CD4-positive, alpha-beta T cell treated with Interleukin-21 for 1 hour (primary cell): ENCODE measurements at regions not wholly inside any gene's neighbourhood (a gene's known extent, or its start where the extent isn't known, plus 50 kb on each side); places are given as distances from the start of the nearest gene placed in this dataset.

Source experiments
- DNase-seq: peaks from one replicate; pipeline ENCODE4 v3.0.0-alpha.2; 2020

GRCh38 chr18:77668219-77668618 lies 418.6 kb downstream of the GALR1 start:
- DNase-seq: no peak

DNA sequence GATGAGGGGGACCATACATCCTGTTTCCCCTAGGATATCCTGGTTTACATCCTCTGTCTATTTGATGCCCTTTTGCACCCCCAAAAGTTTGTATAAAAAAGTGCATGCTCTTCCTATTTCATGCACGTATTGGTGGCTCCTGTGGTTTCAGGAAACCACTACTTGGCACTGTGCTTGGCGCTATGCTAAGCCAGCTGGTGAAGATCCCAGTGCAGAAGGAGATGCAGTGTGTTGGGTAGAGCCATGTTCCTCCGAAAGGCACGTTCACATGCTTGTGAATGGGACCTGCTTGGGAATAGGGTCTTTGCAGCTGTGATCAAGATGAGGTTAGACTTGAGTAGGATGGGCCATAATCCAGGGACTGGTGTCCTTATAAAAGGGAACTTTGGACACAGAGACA lies 419.7 kb downstream of the GALR1 start:
- DNase-seq: no peak

- no peak for DNase-seq
Measured at GRCh38 chr18:77671456-77672167, 422.0 kb downstream of the GALR1 start.

DNA sequence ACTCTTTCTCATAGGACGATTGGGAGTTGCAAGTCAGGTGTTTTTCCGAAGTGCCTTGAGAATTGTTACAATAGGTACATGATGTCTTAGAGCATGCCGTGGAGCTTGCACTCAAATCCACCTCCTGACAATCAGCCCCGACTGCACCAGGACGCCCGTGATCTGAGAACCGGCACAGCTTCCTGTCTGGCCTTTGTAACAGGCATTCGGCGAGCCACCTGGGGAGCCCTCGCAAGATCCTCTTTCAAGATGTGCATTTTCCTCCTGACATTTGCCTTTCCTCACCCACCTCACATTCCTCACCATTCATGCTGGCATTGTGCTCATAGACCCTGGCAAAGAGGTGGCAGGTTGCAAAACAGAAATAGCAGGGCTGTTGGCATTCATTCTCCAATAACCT lies 427.3 kb downstream of the GALR1 start:
- DNase-seq: no peak

DNA sequence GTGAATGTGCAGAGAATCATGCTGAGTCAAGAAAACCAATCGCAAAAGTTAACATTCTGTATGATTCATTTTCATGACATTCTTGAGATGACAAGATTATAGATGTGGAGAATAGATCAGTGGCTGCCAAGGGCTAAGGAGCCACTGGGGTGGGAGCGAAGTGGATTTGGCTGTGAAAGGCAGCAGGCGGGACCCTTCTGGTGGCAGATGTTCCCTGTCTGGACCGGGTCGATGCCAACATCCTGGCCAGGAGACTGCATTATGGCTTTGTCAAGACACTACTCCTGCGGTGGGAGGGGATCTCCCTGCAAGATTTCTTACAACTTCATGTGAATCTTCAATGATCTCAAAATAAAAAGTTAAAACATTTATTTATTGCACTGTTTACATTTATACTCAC lies 427.9 kb downstream of the GALR1 start:
- no peak for DNase-seq

DNA sequence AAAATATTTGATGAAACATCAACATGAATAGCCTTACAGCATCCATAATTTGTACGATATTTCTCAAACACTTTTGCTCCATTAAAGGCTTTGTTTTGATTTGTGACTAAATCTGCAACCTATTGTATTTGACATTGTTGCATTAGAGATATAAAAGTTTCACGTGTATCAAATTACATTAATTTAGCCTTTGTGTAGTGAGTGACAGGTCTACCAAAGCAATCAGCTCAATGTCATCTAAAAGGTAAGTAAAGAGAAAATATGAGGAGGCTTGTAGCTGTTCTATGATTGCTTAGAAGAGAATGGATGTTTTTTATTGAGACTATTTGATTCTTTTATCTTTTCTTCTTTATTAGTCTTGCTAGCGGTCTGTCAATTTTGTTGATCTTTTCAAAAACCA lies 430.2 kb downstream of the GALR1 start:
- DNase-seq: no peak

- no peak for DNase-seq
Measured at GRCh38 chr18:77700051-77700450, 450.4 kb downstream of the GALR1 start.

GRCh38 chr18:77701977-77702376 lies 452.3 kb downstream of the GALR1 start:
- DNase-seq: no peak

GRCh38 chr18:77702686-77703085 lies 453.0 kb downstream of the GALR1 start:
- peak; percentile 8 for DNase-seq

DNA sequence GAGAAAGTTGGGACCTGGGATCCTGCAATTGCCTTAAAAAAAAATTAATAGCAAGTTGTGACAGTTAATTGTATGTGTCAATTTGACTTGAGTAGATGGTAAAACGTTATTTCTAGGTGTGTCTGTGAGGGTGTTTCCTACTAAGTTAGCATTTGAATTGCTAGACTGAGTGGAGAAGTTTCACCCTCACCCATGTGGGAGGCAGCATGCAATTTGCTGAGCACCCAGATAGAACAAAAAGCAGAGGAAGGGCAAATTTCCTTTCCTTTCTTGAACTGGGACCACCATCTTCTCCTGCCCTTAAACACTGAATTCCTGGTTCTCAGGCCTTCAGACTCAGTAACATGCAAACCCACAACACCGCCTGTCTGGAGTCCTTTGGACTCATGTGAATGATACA lies 455.7 kb downstream of the GALR1 start:
- DNase-seq: no peak

- no peak for DNase-seq
Measured at GRCh38 chr18:77708826-77709506, 459.3 kb downstream of the GALR1 start.

DNA sequence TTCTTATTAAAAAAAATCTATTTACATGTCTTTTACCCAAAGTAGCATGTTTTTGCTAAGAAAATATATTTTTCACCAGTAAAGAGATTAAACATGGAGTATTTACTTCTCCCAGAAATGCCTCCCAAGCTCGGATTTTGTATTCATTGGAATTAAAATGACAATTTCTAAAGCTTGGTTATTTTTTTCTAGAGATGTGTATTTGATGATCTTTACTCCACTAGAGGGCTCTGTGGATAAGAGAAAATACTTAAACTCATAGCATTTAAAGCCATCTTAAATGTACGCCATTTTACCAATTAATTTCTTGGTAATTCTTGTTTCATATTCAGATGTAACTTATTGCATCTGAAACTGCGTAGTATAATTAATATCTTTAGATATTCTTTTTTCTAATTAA lies 461.4 kb downstream of the GALR1 start:
- no peak for DNase-seq

GRCh38 chr18:77714716-77715115 lies 465.1 kb downstream of the GALR1 start:
- no peak for DNase-seq

GRCh38 chr18:77716282-77716681 lies 466.6 kb downstream of the GALR1 start:
- no peak for DNase-seq

DNA sequence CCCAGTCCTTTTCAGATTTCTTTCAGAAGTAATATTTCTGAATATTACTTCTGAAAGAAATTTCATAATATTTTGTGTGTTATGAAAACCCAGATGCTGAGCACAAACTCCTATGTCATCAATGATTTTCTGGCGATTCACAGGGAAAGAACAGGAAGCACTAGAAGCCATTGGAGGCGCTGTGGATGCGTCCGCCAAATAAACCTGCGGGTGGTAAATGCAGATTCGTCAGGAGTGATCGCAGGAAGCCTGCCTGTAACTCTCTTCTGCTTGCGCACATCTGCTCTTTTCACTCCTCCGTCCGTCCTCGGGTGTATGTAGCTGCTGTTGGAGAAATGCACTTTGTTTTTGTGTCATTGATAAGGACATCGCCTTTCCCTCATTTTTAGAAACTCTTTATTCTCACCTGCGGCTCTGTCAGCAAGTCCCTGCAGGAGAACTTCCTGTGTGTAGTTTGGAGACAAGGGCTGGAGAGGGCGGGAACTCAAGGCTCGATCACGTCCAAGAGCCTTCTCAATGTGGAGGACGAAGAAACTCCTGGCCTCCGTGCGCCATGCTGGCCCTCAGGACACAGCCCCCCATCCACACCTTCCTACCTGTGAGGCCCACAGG lies 483.8 kb downstream of the GALR1 start:
- DNase-seq: no peak

GRCh38 chr18:77736842-77737241 lies 487.2 kb downstream of the GALR1 start:
- no peak for DNase-seq

- no peak for DNase-seq
Measured at GRCh38 chr18:77737405-77737804, 487.8 kb downstream of the GALR1 start.

- DNase-seq: no peak
Measured at GRCh38 chr18:77749089-77749488, 499.4 kb downstream of the GALR1 start.

DNA sequence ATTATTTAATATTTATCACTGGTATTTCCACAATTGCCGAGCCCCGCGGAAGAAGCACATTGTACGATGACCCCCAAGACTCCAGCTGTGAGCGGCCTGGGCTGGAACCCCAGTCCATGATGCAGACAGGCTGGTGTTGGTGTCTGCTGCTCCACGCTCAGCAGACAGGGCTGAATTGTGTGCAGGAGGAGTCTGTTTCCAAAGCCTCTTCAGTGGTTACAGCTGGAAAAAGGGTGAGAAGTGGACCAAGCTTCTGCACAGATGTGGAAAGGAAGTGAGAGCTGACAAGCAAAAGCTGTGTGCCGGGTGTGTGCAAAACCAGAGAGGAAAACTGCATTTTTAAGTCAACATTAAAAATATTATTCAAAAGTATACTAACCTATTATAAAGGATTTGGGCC lies 500.4 kb downstream of the GALR1 start:
- DNase-seq: no peak

DNA sequence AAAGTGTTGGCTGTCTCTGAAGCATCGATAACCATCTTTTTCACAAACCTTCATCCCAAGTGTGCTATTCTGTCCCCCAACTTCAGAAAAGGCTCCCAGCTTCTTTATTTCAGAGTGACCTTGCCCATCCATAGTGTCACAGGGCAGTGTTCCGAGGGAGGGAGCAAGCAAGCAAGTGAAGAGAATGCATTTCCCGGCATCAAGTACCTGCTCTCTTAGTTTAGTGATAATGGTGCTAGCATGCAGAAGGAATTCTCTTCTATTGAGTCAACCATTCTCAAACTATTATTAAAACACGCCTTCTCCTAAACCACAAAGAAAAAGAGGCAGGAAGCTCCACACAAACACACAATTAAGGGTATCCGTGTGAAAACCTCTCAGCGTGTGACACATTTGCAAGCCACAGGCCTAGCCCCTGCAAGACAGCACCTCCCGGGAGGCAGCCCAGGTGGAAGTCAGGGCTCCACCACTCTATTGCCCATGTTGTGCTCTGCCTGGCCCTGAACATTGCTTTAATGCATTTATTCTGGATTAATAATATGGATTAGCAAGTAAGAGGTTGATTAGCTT lies 504.9 kb downstream of the GALR1 start:
- DNase-seq: no peak

GRCh38 chr18:77755187-77755586 lies 505.5 kb downstream of the GALR1 start:
- no peak for DNase-seq

- DNase-seq: no peak
Measured at GRCh38 chr18:77761332-77761731, 511.7 kb downstream of the GALR1 start.

DNA sequence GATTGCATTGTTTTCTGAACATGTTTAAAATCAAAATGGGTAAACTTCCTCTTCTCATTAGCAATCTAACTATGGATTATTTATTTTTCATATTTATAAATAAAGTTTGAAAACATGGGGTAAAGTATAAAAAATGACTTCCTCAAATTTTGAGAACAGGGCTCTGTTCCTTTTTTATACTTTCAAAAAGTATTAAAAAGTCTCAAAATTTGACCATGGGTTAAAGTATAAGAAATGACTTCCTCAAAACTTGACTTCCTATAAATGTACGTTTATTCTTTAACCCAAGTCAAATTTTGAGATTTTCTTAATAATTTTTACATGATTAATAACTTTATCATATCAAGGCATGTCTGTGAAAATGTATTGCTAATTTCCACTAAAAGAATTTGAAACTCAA lies 512.4 kb downstream of the GALR1 start:
- DNase-seq: no peak

DNA sequence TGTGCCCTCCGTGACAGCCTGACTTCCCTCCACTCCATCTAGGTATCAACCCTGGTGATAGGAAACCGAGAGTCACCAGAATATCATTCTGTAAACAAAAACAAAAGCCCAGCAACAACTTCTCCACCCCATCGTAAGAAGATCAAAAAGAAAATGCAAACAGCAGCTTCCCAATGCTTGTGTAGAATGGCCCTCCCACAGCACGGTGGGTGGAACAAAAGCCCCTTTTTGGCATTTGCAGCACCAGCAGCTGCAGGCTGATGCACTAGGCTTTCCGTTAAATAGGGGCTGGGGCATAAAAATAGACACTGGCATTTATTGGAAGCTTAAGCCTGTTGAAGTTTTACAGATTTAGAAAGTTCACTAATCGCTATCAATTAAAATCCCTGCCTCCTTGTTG lies 513.0 kb downstream of the GALR1 start:
- no peak for DNase-seq
